HCT116 (cell line): ENCODE measurements at regions not wholly inside any gene's neighbourhood (a gene's known extent, or its start where the extent isn't known, plus 50 kb on each side); places are given as distances from the start of the nearest gene placed in this dataset.

Experiments
- ATAC-seq: fragments of 200-7000 bp; cut with Tn5 transposase; 2 replicates; pipeline ENCODE4 v1.9.1; 2020; ENCODE audit warnings: mild to moderate bottlenecking, moderate library complexity
- BruUV-seq: library from RNA; stranded (reverse); fragments of 400-500 nt; replicated peaks from 2 replicates; lab custom pipeline; 2021; lab: Mats Ljungman, UMichigan
- CTCF ChIA-PET: fragments of 300-600 bp; sonication (Branson Sonifier 250); formaldehyde crosslinking; loops from one replicate; lab custom pipeline; 2021; ENCODE audit warnings: antibody characterized with exemption; lab: Charles Lee
- POLR2A ChIA-PET: fragments of 300-600, 350-600 bp; sonication (Branson Sonifier 250); formaldehyde crosslinking; loops from one replicate; lab custom pipeline; 2021; ENCODE audit warnings: antibody characterized with exemption; lab: Charles Lee
- RAD21 ChIA-PET, 2 experiments: fragments of 300-600 bp; sonication (Branson Sonifier 250); formaldehyde crosslinking; loops; one replicate each; lab custom pipeline; 2023; ENCODE audit warnings: low total read pairs in 2 of 2; ENCODE audit not compliant: uncharacterized antibody in 2 of 2, unreplicated experiment in 2 of 2, low non-redundant PET in 1 of 2; lab: Charles Lee
- DNase-seq: peaks from one replicate; pipeline ENCODE4 v3.0.0-alpha.2; 2010; ENCODE audit warnings: low read depth, low spot score
- H2AFZ ChIP-seq: fragments of 200-600 bp; shearing (Covaris generic), sonication (generic); 2 replicates; pipeline ENCODE4 v1.6.1; 2017; ENCODE audit warnings: low read depth, mixed run types, mixed read lengths, antibody characterized with exemption, low read length; ENCODE audit not compliant: poor library complexity, severe bottlenecking
- H3K27ac ChIP-seq: 2 replicates; pipeline ENCODE4 v1.5.1; 2012; ENCODE audit warnings: low read depth, low read length
- H3K27me3 ChIP-seq: fragments of 200-600 bp; sonication (generic); 2 replicates; pipeline ENCODE4 v1.6.1; 2016; ENCODE audit warnings: mixed run types, low read length, mixed read lengths; ENCODE audit not compliant: insufficient read depth
- H3K36me3 ChIP-seq, 2 experiments: fragments of 200-500 bp in 1 of 2; fragments of 200-600 bp in 1 of 2; sonication (Bioruptor generic) in 1 of 2; sonication (generic) in 1 of 2; 2 replicates each; pipeline versions ENCODE4 v1.5.1 to v1.6.1; 2014 to 2016; ENCODE audit warnings: low read length in 2 of 2, inconsistent platforms in 1 of 2, mixed read lengths in 1 of 2, mixed run types in 1 of 2; ENCODE audit not compliant: insufficient read depth in 2 of 2, control insufficient read depth in 1 of 2
- H3K4me1 ChIP-seq, 2 experiments: fragments of 200-600 bp in 1 of 2; sonication (generic) in 1 of 2; 2 replicates each; pipeline versions ENCODE4 v1.5.1 to v1.6.1; 2012 to 2017; ENCODE audit warnings: low read length in 2 of 2, inconsistent platforms in 1 of 2, mild to moderate bottlenecking in 1 of 2, mixed read lengths in 1 of 2, mixed run types in 1 of 2, moderate library complexity in 1 of 2; ENCODE audit not compliant: insufficient read depth in 2 of 2, control insufficient read depth in 1 of 2
- H3K4me2 ChIP-seq: fragments of 200-600 bp; sonication (generic); 2 replicates; pipeline ENCODE4 v1.6.1; 2017; ENCODE audit warnings: mixed run types, low read length, mixed read lengths
- H3K4me3 ChIP-seq, 2 experiments: fragments of 200-600 bp in 1 of 2; sonication (generic) in 1 of 2; replicated peaks in 1 of 2; 2 replicates each; pipeline ENCODE4 v1.5.1; 2011 to 2016; ENCODE audit warnings: low read length in 2 of 2, control low read depth in 1 of 2, low read depth in 1 of 2, mild to moderate bottlenecking in 1 of 2, mixed read lengths in 1 of 2, mixed run types in 1 of 2
- H3K79me2 ChIP-seq: fragments of 200-600 bp; sonication (generic); 2 replicates; pipeline ENCODE4 v1.6.1; 2017; ENCODE audit warnings: mild to moderate bottlenecking, mixed run types, low read length, moderate library complexity, mixed read lengths; ENCODE audit not compliant: insufficient read depth
- H3K9ac ChIP-seq: fragments of 200-600 bp; sonication (generic); 2 replicates; pipeline ENCODE4 v1.6.1; 2016; ENCODE audit warnings: low read length, mixed read lengths
- H3K9me2 ChIP-seq: fragments of 200-600 bp; sonication (generic), shearing (Covaris generic); 2 replicates; pipeline ENCODE4 v1.6.1; 2017; ENCODE audit warnings: mixed run types, mild to moderate bottlenecking, moderate library complexity; ENCODE audit not compliant: insufficient read depth
- H3K9me3 ChIP-seq, 2 experiments: fragments of 200-500 bp in 1 of 2; fragments of 200-600 bp in 1 of 2; sonication (Bioruptor generic) in 1 of 2; sonication (generic) in 1 of 2; 2 replicates each; pipeline ENCODE4 v1.6.1; 2014 to 2017; ENCODE audit warnings: low read length in 2 of 2, mixed read lengths in 2 of 2, inconsistent platforms in 1 of 2, low read depth in 1 of 2, mild to moderate bottlenecking in 1 of 2, mixed run types in 1 of 2, moderate library complexity in 1 of 2; ENCODE audit not compliant: control insufficient read depth in 1 of 2, insufficient read depth in 1 of 2
- H4K20me1 ChIP-seq: fragments of 200-600 bp; sonication (generic), shearing (Covaris generic); 2 replicates; pipeline ENCODE4 v1.6.1; 2017; ENCODE audit warnings: mixed run types, mild to moderate bottlenecking, moderate library complexity; ENCODE audit not compliant: insufficient read depth
- CBX3 ChIP-seq: IDR thresholded peaks from 2 replicates; pipeline ENCODE4 v1.6.1; 2012; ENCODE audit warnings: low read depth
- CEBPB ChIP-seq: IDR thresholded peaks from 2 replicates; pipeline ENCODE4 v1.6.1; 2012; ENCODE audit warnings: low read depth
- ELF1 ChIP-seq: IDR thresholded peaks from 2 replicates; pipeline ENCODE4 v1.6.1; 2012; ENCODE audit warnings: low read depth, borderline replicate concordance
- EZH2phosphoT487 ChIP-seq: fragments of 200-600 bp; IDR thresholded peaks from 2 replicates; pipeline ENCODE4 v1.6.1; 2018; ENCODE audit warnings: antibody characterized with exemption, borderline replicate concordance
- JUND ChIP-seq: IDR thresholded peaks from 2 replicates; pipeline ENCODE4 v1.6.1; 2012
- POLR2AphosphoS5 ChIP-seq: IDR thresholded peaks from 2 replicates; pipeline ENCODE4 v1.6.1; 2011; ENCODE audit warnings: mild to moderate bottlenecking, low read depth, low read length, moderate library complexity
- RAD21 ChIP-seq: IDR thresholded peaks from 2 replicates; pipeline ENCODE4 v1.6.1; 2012; ENCODE audit warnings: low read depth, mild to moderate bottlenecking
- SIN3A ChIP-seq: IDR thresholded peaks from 2 replicates; pipeline ENCODE4 v1.6.1; 2012; ENCODE audit warnings: low read depth
- SP1 ChIP-seq: IDR thresholded peaks from 2 replicates; pipeline ENCODE4 v1.6.1; 2012; ENCODE audit warnings: low read depth
- TCF7L2 ChIP-seq: IDR thresholded peaks from 2 replicates; pipeline ENCODE4 v1.7.0; 2011; ENCODE audit warnings: borderline replicate concordance, inconsistent platforms; ENCODE audit not compliant: insufficient read depth, insufficient read length; ENCODE audit errors: extremely low read depth
- YY1 ChIP-seq: IDR thresholded peaks from 2 replicates; pipeline ENCODE4 v1.6.1; 2011; ENCODE audit warnings: low read length, low read depth, moderate library complexity, mild to moderate bottlenecking; ENCODE audit not compliant: insufficient replicate concordance; ENCODE audit errors: extremely low read depth
- ZFX ChIP-seq: fragments of 450-650 bp; IDR thresholded peaks from 2 replicates; pipeline ENCODE4 v1.6.1; 2017
- intact Hi-C: fragments of 100-400 bp; cut with micrococcal nuclease; formaldehyde crosslinking; loops from 2 replicates; pipeline ENCODE4 v1.10.0; 2022
- TF ChIP-seq, protein P1 (sequence below): IDR thresholded peaks from 2 replicates; pipeline ENCODE4 v1.6.1; 2012
- TF ChIP-seq, protein P2 (sequence below): IDR thresholded peaks from 2 replicates; pipeline ENCODE4 v1.6.1; 2011; ENCODE audit warnings: mild to moderate bottlenecking, low read length, moderate library complexity; ENCODE audit not compliant: insufficient replicate concordance; ENCODE audit errors: extremely low read depth
- TF ChIP-seq, protein P3 (sequence below): IDR thresholded peaks from 2 replicates; pipeline ENCODE4 v1.6.1; 2012; ENCODE audit warnings: low read depth
- TF ChIP-seq, protein P4 (sequence below): IDR thresholded peaks from 2 replicates; pipeline ENCODE4 v1.6.1; 2012

DNA sequence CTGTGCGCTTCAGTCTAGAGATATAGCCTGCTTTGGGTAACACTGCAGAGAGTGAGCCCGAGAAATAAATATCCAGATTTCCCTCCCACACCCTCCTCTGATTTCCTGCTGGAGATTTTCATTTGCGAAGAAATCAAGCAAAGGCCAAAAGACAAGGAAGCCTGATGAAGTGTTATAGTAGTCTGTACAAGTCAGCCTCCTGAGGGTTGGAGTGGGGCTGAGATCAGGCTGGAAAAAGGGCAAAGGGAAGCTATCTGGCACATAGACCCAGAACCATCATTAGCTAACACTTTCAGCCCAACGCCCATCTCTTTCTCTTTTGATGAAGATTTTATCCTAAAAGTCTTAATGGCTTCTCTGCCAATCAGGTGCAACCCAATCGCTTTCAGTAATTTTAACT lies 154.6 kb upstream of the SLC44A1 start:
- no peak for DNase-seq
- intact Hi-C loops: no loop called here
- no TSS peak for BruUV-seq
- Histone ChIP-seq H3K4me1 (no peaks in the 10 kb centered on the region), H3K9me3 (no peaks in the 10 kb centered on the region), H3K79me2 (no peaks in the 10 kb centered on the region), H2AFZ (no peak overlapping the region), H3K4me2 (no peak overlapping the region), H3K27me3 (no peaks in the 10 kb centered on the region), H3K27ac (no peak overlapping the region), H3K9me2 (no peaks in the 10 kb centered on the region), H3K9ac (no peak overlapping the region), H3K4me3 (no peak overlapping the region), H4K20me1 (no peaks in the 10 kb centered on the region), H3K36me3 (no peaks in the 10 kb centered on the region)
- POLR2A ChIA-PET: no interaction called here
- ATAC-seq: no peak
- TF ChIP-seq SIN3A (no peak), ZFX (no peak), CBX3 (no peak), CEBPB (no peak), JUND (no peak)
- TF ChIP-seq, protein P1, sequence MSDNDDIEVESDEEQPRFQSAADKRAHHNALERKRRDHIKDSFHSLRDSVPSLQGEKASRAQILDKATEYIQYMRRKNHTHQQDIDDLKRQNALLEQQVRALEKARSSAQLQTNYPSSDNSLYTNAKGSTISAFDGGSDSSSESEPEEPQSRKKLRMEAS: no peak
- TF ChIP-seq, protein P2, sequence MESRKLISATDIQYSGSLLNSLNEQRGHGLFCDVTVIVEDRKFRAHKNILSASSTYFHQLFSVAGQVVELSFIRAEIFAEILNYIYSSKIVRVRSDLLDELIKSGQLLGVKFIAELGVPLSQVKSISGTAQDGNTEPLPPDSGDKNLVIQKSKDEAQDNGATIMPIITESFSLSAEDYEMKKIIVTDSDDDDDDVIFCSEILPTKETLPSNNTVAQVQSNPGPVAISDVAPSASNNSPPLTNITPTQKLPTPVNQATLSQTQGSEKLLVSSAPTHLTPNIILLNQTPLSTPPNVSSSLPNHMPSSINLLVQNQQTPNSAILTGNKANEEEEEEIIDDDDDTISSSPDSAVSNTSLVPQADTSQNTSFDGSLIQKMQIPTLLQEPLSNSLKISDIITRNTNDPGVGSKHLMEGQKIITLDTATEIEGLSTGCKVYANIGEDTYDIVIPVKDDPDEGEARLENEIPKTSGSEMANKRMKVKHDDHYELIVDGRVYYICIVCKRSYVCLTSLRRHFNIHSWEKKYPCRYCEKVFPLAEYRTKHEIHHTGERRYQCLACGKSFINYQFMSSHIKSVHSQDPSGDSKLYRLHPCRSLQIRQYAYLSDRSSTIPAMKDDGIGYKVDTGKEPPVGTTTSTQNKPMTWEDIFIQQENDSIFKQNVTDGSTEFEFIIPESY: no peak
- CTCF ChIA-PET: no interaction called here
- RAD21 ChIA-PET: no interaction called here

DNA sequence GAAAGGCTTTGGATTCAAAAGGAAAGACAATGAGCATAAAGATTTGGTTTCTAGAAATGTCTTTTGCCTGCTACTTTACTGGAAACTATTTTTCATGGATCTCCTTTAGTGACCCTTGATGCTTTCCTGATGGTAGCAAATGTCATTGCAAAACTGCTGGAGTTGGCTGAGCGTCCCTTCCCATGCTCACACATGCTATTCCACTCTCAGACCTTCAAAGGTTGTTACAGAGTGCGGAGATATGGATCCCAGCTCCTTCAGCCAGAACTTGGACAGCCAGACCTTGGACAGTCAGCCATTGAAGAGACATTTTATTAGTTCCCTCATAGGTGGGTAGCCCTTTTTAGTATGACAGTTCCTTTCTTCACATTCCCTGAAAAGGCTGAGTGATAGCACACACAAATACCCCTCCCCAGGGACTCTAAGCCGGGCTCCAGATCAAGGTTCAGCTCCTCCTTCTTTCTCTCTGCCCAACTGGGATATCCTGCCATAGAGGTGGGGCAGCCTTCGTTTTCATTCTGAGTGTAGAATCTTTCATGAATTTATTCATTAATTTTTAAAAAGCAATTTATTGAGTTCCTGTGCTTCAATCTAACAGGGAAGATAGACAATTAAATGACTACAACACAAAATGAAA lies 153.3 kb upstream of the SLC44A1 start:
- no peaks in the 10 kb centered on the region for H3K9me2 ChIP-seq
- H2AFZ ChIP-seq: no peak overlapping the region
- POLR2A ChIA-PET: no interaction called here
- H3K27ac ChIP-seq: no peak overlapping the region
- H3K36me3 ChIP-seq: no peaks in the 10 kb centered on the region
- no peak for ATAC-seq
- H3K9ac ChIP-seq: no peak overlapping the region
- no TSS peak for BruUV-seq
- H4K20me1 ChIP-seq: no peaks in the 10 kb centered on the region
- no peak overlapping the region for H3K4me2 ChIP-seq
- H3K9me3 ChIP-seq: no peaks in the 10 kb centered on the region
- H3K79me2 ChIP-seq: no peaks in the 10 kb centered on the region
- no peaks in the 10 kb centered on the region for H3K4me1 ChIP-seq
- no peak overlapping the region for H3K4me3 ChIP-seq
- RAD21 ChIA-PET: no interaction called here
- DNase-seq: no peak
- intact Hi-C loops: no loop called here
- H3K27me3 ChIP-seq: no peaks in the 10 kb centered on the region
- CTCF ChIA-PET: no interaction called here
- no peak for TF ChIP-seq TCF7L2
- no peak for TF ChIP-seq RAD21
- TF ChIP-seq SP1: no peak
- TF ChIP-seq, protein P3, sequence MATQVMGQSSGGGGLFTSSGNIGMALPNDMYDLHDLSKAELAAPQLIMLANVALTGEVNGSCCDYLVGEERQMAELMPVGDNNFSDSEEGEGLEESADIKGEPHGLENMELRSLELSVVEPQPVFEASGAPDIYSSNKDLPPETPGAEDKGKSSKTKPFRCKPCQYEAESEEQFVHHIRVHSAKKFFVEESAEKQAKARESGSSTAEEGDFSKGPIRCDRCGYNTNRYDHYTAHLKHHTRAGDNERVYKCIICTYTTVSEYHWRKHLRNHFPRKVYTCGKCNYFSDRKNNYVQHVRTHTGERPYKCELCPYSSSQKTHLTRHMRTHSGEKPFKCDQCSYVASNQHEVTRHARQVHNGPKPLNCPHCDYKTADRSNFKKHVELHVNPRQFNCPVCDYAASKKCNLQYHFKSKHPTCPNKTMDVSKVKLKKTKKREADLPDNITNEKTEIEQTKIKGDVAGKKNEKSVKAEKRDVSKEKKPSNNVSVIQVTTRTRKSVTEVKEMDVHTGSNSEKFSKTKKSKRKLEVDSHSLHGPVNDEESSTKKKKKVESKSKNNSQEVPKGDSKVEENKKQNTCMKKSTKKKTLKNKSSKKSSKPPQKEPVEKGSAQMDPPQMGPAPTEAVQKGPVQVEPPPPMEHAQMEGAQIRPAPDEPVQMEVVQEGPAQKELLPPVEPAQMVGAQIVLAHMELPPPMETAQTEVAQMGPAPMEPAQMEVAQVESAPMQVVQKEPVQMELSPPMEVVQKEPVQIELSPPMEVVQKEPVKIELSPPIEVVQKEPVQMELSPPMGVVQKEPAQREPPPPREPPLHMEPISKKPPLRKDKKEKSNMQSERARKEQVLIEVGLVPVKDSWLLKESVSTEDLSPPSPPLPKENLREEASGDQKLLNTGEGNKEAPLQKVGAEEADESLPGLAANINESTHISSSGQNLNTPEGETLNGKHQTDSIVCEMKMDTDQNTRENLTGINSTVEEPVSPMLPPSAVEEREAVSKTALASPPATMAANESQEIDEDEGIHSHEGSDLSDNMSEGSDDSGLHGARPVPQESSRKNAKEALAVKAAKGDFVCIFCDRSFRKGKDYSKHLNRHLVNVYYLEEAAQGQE: no peak
- TF ChIP-seq, protein P4, sequence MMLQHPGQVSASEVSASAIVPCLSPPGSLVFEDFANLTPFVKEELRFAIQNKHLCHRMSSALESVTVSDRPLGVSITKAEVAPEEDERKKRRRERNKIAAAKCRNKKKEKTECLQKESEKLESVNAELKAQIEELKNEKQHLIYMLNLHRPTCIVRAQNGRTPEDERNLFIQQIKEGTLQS: no peak
- no peak for TF ChIP-seq SIN3A
- TF ChIP-seq YY1: no peak
- no peak for TF ChIP-seq EZH2phosphoT487
- TF ChIP-seq POLR2AphosphoS5: no peak
- no peak for TF ChIP-seq ELF1
